ENCODE measurements at regions not wholly inside any gene's neighbourhood (a gene's known extent, or its start where the extent isn't known, plus 50 kb on each side); places are given as distances from the start of the nearest gene placed in this dataset.
"Not testable (repeated sequence)": the region's sequence is repeated elsewhere in the genome, so short reads cannot be mapped to it uniquely, and the experiment has no call there.

- no peak for DNase-seq (ENCODE audit: low spot score)
These were observed 182.7 kb downstream of the ZFP64 start for GRCh38 chr20:52008874-52009273.

- DNase-seq (ENCODE audit: low spot score) = no peak
These were observed 186.9 kb downstream of the ZFP64 start for GRCh38 chr20:52004715-52005114.

GRCh38 chr20:52004018-52004417, 187.6 kb downstream of the ZFP64 start:
- DNase-seq (ENCODE audit: low spot score) = no peak

GRCh38 chr20:52003415-52003814, 188.2 kb downstream of the ZFP64 start:
- DNase-seq (ENCODE audit: low spot score) = no peak

- peak; percentile 70 for DNase-seq (ENCODE audit: low spot score)
These were observed 189.4 kb downstream of the ZFP64 start for GRCh38 chr20:52001999-52002666.

GRCh38 chr20:51997281-51997936, 194.2 kb downstream of the ZFP64 start:
- not testable (repeated sequence) for DNase-seq (ENCODE audit: low spot score)

- DNase-seq (ENCODE audit: low spot score) = no peak
These were observed 193.2 kb upstream of the SALL4 start for GRCh38 chr20:51995551-51995951.

- no peak for DNase-seq (ENCODE audit: low spot score)
These were observed 192.6 kb upstream of the SALL4 start for GRCh38 chr20:51994751-51995417.

GRCh38 chr20:51987812-51988211, 185.5 kb upstream of the SALL4 start:
- DNase-seq (ENCODE audit: low spot score) = no peak

- DNase-seq (ENCODE audit: low spot score) = peak; percentile 67
These were observed 182.7 kb upstream of the SALL4 start for GRCh38 chr20:51985013-51985415.

GRCh38 chr20:51980277-51980676, 178.0 kb upstream of the SALL4 start:
- DNase-seq (ENCODE audit: low spot score) = no peak

GRCh38 chr20:51979226-51979625, 176.9 kb upstream of the SALL4 start:
- DNase-seq (ENCODE audit: low spot score) = no peak

- DNase-seq (ENCODE audit: low spot score) = no peak
These were observed 175.8 kb upstream of the SALL4 start for GRCh38 chr20:51978070-51978501.

- DNase-seq (ENCODE audit: low spot score) = no peak
These were observed 169.7 kb upstream of the SALL4 start for GRCh38 chr20:51972056-51972455.

GRCh38 chr20:51970858-51971257, 168.5 kb upstream of the SALL4 start:
- DNase-seq (ENCODE audit: low spot score) = no peak

GRCh38 chr20:51969191-51969590, 166.9 kb upstream of the SALL4 start:
- no peak for DNase-seq (ENCODE audit: low spot score)

- no peak for DNase-seq (ENCODE audit: low spot score)
These were observed 165.8 kb upstream of the SALL4 start for GRCh38 chr20:51968151-51968550.

GRCh38 chr20:51966296-51966971, 164.1 kb upstream of the SALL4 start:
- DNase-seq (ENCODE audit: low spot score) = peak; percentile 83

- DNase-seq (ENCODE audit: low spot score) = peak; percentile 16
These were observed 159.8 kb upstream of the SALL4 start for GRCh38 chr20:51961964-51962761.

- DNase-seq (ENCODE audit: low spot score) = no peak
These were observed 157.8 kb upstream of the SALL4 start for GRCh38 chr20:51960047-51960675.

GRCh38 chr20:51959066-51959542, 156.8 kb upstream of the SALL4 start:
- DNase-seq (ENCODE audit: low spot score) = no peak
